ENCODE measurements at regions not wholly inside any gene's neighbourhood (a gene's known extent, or its start where the extent isn't known, plus 50 kb on each side); places are given as distances from the start of the nearest gene placed in this dataset.

- POLR2A ChIA-PET: no interaction called here
- H3K27ac Mint-ChIP-seq: no peak overlapping the region
- Histone ChIP-seq H3K27me3 (replicated peaks in 1 of 4; ENCODE audit: control extremely low read depth in 1 of 4, control insufficient read depth in 3 of 4, insufficient read depth in 4 of 4, low read length in 3 of 4) (no peaks in the 10 kb centered on the region), H2AFZ (ENCODE audit: insufficient read depth, low read depth, low read length, poor library complexity, severe bottlenecking) (no peak overlapping the region), H3K4me1 (ENCODE audit: control insufficient read depth in 2 of 2, insufficient read depth in 2 of 2, low read length in 2 of 2) (no peaks in the 10 kb centered on the region), H3K79me2 (ENCODE audit: control insufficient read depth, insufficient read depth, low read length) (no peaks in the 10 kb centered on the region), H3K27ac (ENCODE audit: low read length in 2 of 2) (no peak overlapping the region), H3K36me3 (replicated peaks in 1 of 2; ENCODE audit: control extremely low read depth in 1 of 2, control insufficient read depth in 1 of 2, extremely low read depth in 1 of 2, insufficient read depth in 2 of 2, low read length in 1 of 2) (no peaks in the 10 kb centered on the region), H3K9me3 (ENCODE audit: control extremely low read depth in 1 of 3, control insufficient read depth in 2 of 3, insufficient read depth in 1 of 3, low read length in 2 of 3) (peaks cover 0 to 3% (median 0%) of the 10 kb centered on the region in 3 donors), H4K20me1 (ENCODE audit: control insufficient read depth, insufficient read depth, low read length, poor library complexity, severe bottlenecking) (no peaks in the 10 kb centered on the region), H3K9ac (ENCODE audit: low read length) (no peak overlapping the region), H3K4me3 (ENCODE audit: control extremely low read depth in 1 of 5, extremely low read depth in 1 of 5, insufficient read depth in 1 of 5, low read depth in 2 of 5, low read length in 4 of 5) (no peak overlapping the region), H3K4me2 (replicated peaks; ENCODE audit: low read depth, low read length, poor library complexity, severe bottlenecking) (no peak overlapping the region)
- intact Hi-C loops (cut with micrococcal nuclease): no loop called here
- TF ChIP-seq CTCF (IDR thresholded peaks at IDR 0.05) (no peak), EZH2 (IDR thresholded peaks at IDR 0.05; ENCODE audit: borderline replicate concordance, insufficient read depth, low read depth, low read length, poor library complexity, severe bottlenecking) (no peak)
- DNase-seq (no peak), ATAC-seq (ENCODE audit: low read depth) (no peak)
- no CpG with 5 or more reads among the region's 4 CpGs for WGBS (ENCODE audit: insufficient coverage)
- CTCF ChIA-PET: no interaction called here
- no peaks in the 10 kb centered on the region for H3K9me3 Mint-ChIP-seq (ENCODE audit: insufficient read depth)
- H3K4me1 Mint-ChIP-seq: no peaks in the 10 kb centered on the region
- H3K4me3 Mint-ChIP-seq: no peak overlapping the region
- no peaks in the 10 kb centered on the region for H3K27me3 Mint-ChIP-seq
These were observed 501.3 kb upstream of the FTMT start for GRCh38 chr5:121350181-121350930.

- no CpG with 5 or more reads among the region's 3 CpGs for WGBS (ENCODE audit: insufficient coverage)
- intact Hi-C loops (cut with micrococcal nuclease): no loop called here
- Histone ChIP-seq H3K4me2 (replicated peaks; ENCODE audit: low read depth, low read length, poor library complexity, severe bottlenecking) (no peak overlapping the region), H3K79me2 (ENCODE audit: control insufficient read depth, insufficient read depth, low read length) (no peaks in the 10 kb centered on the region), H3K36me3 (replicated peaks in 1 of 2; ENCODE audit: control extremely low read depth in 1 of 2, control insufficient read depth in 1 of 2, extremely low read depth in 1 of 2, insufficient read depth in 2 of 2, low read length in 1 of 2) (no peaks in the 10 kb centered on the region), H2AFZ (ENCODE audit: insufficient read depth, low read depth, low read length, poor library complexity, severe bottlenecking) (no peak overlapping the region), H3K4me3 (ENCODE audit: control extremely low read depth in 1 of 5, extremely low read depth in 1 of 5, insufficient read depth in 1 of 5, low read depth in 2 of 5, low read length in 4 of 5) (no peak overlapping the region), H3K9ac (ENCODE audit: low read length) (no peak overlapping the region), H3K4me1 (ENCODE audit: control insufficient read depth in 2 of 2, insufficient read depth in 2 of 2, low read length in 2 of 2) (no peaks in the 10 kb centered on the region), H3K27me3 (replicated peaks in 1 of 4; ENCODE audit: control extremely low read depth in 1 of 4, control insufficient read depth in 3 of 4, insufficient read depth in 4 of 4, low read length in 3 of 4) (no peaks in the 10 kb centered on the region), H3K9me3 (ENCODE audit: control extremely low read depth in 1 of 3, control insufficient read depth in 2 of 3, insufficient read depth in 1 of 3, low read length in 2 of 3) (no peaks in the 10 kb centered on the region), H4K20me1 (ENCODE audit: control insufficient read depth, insufficient read depth, low read length, poor library complexity, severe bottlenecking) (no peaks in the 10 kb centered on the region), H3K27ac (ENCODE audit: low read length in 2 of 2) (no peak overlapping the region)
- TF ChIP-seq CTCF (IDR thresholded peaks at IDR 0.05) (no peak), EZH2 (IDR thresholded peaks at IDR 0.05; ENCODE audit: borderline replicate concordance, insufficient read depth, low read depth, low read length, poor library complexity, severe bottlenecking) (no peak)
- DNase-seq (no peak), ATAC-seq (ENCODE audit: low read depth) (no peak)
- ChIA-PET POLR2A (no interaction called here), CTCF (no interaction called here)
- Mint-ChIP-seq H3K4me3 (no peak overlapping the region), H3K27me3 (no peaks in the 10 kb centered on the region), H3K27ac (no peak overlapping the region), H3K9me3 (ENCODE audit: insufficient read depth) (peaks cover 4% of the 10 kb centered on the region), H3K4me1 (no peaks in the 10 kb centered on the region)
These were observed 485.2 kb upstream of the FTMT start for GRCh38 chr5:121366515-121366914.

Data from B cell (primary cell).